NCI-H446 (cell line): ENCODE measurements at regions not wholly inside any gene's neighbourhood (a gene's known extent, or its start where the extent isn't known, plus 50 kb on each side); places are given as distances from the start of the nearest gene placed in this dataset.
A peak's percentile ranks its signal among the peaks of the same experiment; 100 is the strongest.

ENCODE experiments used
- DNase-seq, 2 experiments: peaks; one replicate each; lab custom pipeline; 2025; lab: John Stamatoyannopoulos, UW

- no peak for DNase-seq
Measured at GRCh38 chr3:105923140-105923539, 54.3 kb upstream of the CBLB start.

GRCh38 chr3:105927741-105928140 lies 58.9 kb upstream of the CBLB start:
- no peak for DNase-seq

GRCh38 chr3:105930733-105931132 lies 61.9 kb upstream of the CBLB start:
- no peak for DNase-seq

- no peak for DNase-seq
Measured at GRCh38 chr3:105931500-105931899, 62.7 kb upstream of the CBLB start.

GRCh38 chr3:105933871-105934270 lies 65.1 kb upstream of the CBLB start:
- no peak for DNase-seq

- DNase-seq, result peak; percentile 71 to 96
Measured at GRCh38 chr3:105938101-105938500, 69.3 kb upstream of the CBLB start.

GRCh38 chr3:105938806-105939205 lies 70.0 kb upstream of the CBLB start:
- DNase-seq, result peak; percentile 30 to 68

GRCh38 chr3:105944276-105944675 lies 75.5 kb upstream of the CBLB start:
- no peak for DNase-seq

- DNase-seq, result no peak
Measured at GRCh38 chr3:105944721-105945120, 75.9 kb upstream of the CBLB start.

- DNase-seq, result no peak
Measured at GRCh38 chr3:105948101-105948500, 79.3 kb upstream of the CBLB start.

GRCh38 chr3:105950881-105951600 lies 82.2 kb upstream of the CBLB start:
- no peak for DNase-seq

- DNase-seq, result no peak
Measured at GRCh38 chr3:105953831-105954230, 85.0 kb upstream of the CBLB start.

GRCh38 chr3:105956306-105956705 lies 87.5 kb upstream of the CBLB start:
- DNase-seq, result no peak

- no peak for DNase-seq
Measured at GRCh38 chr3:105957722-105958121, 88.9 kb upstream of the CBLB start.

GRCh38 chr3:105958237-105959000 lies 89.6 kb upstream of the CBLB start:
- DNase-seq, result no peak

GRCh38 chr3:105959851-105960250 lies 91.0 kb upstream of the CBLB start:
- no peak for DNase-seq

GRCh38 chr3:105960381-105960780 lies 91.6 kb upstream of the CBLB start:
- no peak for DNase-seq

- DNase-seq, result no peak
Measured at GRCh38 chr3:105963161-105963560, 94.3 kb upstream of the CBLB start.

GRCh38 chr3:105965384-105965783 lies 96.6 kb upstream of the CBLB start:
- DNase-seq, result peak; percentile 26 to 62

GRCh38 chr3:105967117-105967516 lies 98.3 kb upstream of the CBLB start:
- peak; percentile 34 to 77 for DNase-seq

GRCh38 chr3:105970283-105970682 lies 101.5 kb upstream of the CBLB start:
- no peak for DNase-seq

- no peak for DNase-seq
Measured at GRCh38 chr3:105972069-105972468, 103.3 kb upstream of the CBLB start.

- no peak for DNase-seq
Measured at GRCh38 chr3:105974381-105974780, 105.6 kb upstream of the CBLB start.

- DNase-seq, result no peak
Measured at GRCh38 chr3:105976196-105976595, 107.4 kb upstream of the CBLB start.
